Ovary (tissue), 1 donor: ENCODE measurements at regions not wholly inside any gene's neighbourhood (a gene's known extent, or its start where the extent isn't known, plus 50 kb on each side); places are given as distances from the start of the nearest gene placed in this dataset.

Experiments used
- EP300 ChIP-seq: sonication (generic); formaldehyde crosslinking; IDR thresholded peaks from one replicate; pipeline ENCODE4 v1.6.1; 2017; ENCODE audit warnings: antibody characterized with exemption
- POLR2A ChIP-seq: fragments of 450-650 bp; IDR thresholded peaks from one replicate; pipeline ENCODE4 v1.6.1; 2017; ENCODE audit warnings: antibody characterized with exemption, mild to moderate bottlenecking, moderate library complexity

DNA sequence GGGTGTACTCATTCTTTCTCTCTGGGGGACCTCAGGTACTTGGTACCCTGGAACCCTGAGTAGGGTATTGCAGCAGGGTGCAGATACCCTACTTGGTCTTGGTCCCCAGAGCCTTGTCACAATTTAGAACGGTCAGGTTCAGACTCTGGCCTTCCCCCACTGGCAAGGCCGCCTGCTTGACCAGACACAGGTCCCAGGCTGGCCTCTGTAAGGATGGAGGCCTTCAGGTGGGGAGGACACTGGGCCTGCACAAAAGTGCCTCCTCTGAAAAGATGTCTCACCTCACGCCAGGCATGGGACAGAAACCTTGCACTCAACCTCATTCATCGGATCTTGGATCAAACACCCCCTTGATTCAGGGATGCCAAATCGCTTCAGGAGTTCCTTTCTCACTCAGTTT is 158.4 kb downstream of the KLF13 start:
- TF ChIP-seq POLR2A (no peak), EP300 (no peak)
